Left colon (tissue), 2 donors: ENCODE measurements at regions not wholly inside any gene's neighbourhood (a gene's known extent, or its start where the extent isn't known, plus 50 kb on each side); places are given as distances from the start of the nearest gene placed in this dataset.
"Not testable (repeated sequence)": the region's sequence is repeated elsewhere in the genome, so short reads cannot be mapped to it uniquely, and the experiment has no call there.

ENCODE experiments used
- ATAC-seq: fragments of 200-7000 bp; cut with Tn5 transposase; one replicate; pipeline ENCODE4 v1.9.1; 2020; ENCODE audit warnings: mild to moderate bottlenecking, moderate library complexity
- DNase-seq, 2 donors: peaks; one replicate each; pipeline ENCODE4 v3.0.0-alpha.2; 2020
- intact Hi-C, 2 donors: fragments of 100-400 bp; cut with DNase I in 1 of 2; cut with micrococcal nuclease in 1 of 2; formaldehyde crosslinking; loops; one replicate each; pipeline versions ENCODE4 v1.11.2 to v1.14.0; 2022; cut with DNase I, micrococcal nuclease
- donor health status: DM: no; HTN: no; CAD: no.
- donor health status: DM: yes; HTN: yes; CAD: no.

DNA sequence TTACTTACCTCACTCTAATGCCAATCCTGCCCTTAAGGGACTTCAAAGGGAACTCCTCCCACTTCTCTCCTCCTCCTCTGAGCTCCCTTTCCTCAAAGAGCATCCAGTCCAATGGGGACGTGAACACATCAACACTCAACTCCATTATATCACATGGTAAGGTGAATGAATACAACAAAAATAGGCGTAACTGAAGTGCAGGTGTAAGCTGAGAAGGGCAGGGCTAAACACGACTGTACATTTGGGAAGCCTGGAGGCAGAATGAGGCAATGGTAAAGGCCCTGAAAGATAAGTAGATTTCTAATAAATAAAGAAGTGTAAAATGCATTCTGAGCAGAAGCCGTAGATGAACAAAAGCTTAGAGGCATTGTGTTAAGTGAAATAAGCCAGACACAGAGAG lies 226.1 kb upstream of the TRIB2 start:
- no peak for DNase-seq
- no peak for ATAC-seq
- intact Hi-C loops, result no loop called here

DNA sequence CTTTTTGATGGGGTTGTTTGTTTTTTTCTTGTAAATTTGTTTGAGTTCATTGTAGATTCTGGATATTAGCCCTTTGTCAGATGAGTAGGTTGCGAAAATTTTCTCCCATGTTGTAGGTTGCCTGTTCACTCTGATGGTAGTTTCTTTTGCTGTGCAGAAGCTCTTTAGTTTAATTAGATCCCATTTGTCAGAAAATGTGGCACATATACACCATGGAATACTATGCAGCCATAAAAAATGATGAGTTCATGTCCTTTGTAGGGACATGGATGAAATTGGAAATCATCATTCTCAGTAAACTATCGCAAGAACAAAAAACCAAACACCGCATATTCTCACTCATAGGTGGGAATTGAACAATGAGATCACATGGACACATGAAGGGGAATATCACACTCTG lies 224.4 kb upstream of the TRIB2 start:
- ATAC-seq, intact Hi-C loops, DNase-seq: not testable (repeated sequence)

DNA sequence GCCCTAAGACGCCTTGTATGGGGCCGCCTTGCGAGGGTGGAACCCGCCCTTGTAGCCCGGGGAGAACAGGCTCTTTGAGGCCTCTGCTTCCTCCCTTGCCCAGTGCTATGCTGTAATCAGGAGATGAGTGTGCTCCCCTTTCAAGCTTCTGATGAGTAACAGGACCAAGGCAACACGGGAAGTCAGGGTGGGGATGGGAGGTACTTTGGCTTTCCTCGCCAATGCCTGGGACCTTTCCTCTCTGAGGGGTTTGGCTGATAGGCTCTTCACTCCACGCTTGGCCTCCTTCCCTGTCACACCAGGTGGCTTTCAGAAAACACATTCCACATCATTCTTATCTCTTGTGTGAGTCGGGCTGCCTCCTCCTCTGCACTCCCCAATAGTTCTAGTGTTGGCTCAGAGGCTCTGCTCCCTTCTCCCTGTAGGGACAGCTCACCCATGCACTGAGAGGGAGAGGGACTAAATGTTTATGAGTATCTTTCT lies 223.7 kb upstream of the TRIB2 start:
- no peak for DNase-seq
- no peak for ATAC-seq
- intact Hi-C loops, result no loop called here

DNA sequence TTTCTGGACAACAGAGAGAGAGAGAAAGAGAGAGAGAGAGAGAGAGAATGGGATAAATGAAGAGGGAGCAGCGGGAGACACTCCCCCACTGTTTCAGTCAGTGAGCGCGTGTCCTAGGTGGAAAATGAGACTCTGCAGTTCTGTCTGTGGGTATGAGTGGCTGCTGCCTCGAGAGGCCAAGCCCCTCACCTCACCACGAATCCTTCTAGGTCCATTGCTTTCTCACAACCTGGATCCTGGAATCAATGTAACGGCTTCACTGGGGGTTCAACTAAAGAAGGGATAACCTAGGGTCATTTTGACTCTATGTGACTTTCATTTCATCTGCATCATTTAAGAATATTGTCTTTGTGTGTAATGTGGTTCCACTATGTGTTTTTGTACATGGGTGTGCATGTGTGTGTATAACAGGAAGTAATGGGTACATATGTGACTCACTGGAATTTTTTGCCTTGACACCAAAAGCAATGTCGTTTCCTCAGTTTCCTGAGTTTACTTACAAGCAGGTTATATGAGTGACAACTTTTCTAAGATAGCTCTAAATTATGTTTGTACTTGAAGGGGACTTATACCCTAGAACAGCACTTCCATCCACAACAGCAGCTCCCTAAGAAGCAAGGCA lies 221.4 kb upstream of the TRIB2 start:
- intact Hi-C loops, result no loop called here
- ATAC-seq (no peak), DNase-seq (no peak)

DNA sequence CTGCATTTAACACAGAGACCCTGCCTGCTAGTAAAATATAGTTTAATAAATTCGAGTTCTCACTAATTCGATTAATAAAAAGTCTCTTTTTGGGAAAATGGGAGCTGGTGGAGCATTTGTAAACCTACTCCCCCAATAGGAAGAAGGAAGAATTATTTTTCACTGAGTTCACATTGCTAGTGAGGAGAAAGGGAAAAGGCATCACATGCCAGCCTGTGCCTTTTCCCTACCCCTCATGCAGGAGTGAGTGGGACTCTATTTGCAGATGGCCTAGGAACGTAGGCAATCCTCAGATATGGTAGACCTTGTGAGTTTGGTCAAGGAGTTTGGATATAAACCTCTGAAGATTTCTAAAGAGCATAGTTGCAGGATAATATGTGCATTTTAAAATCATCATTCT lies 218.4 kb upstream of the TRIB2 start:
- ATAC-seq (no peak), DNase-seq (no peak)
- intact Hi-C loops, result no loop called here

DNA sequence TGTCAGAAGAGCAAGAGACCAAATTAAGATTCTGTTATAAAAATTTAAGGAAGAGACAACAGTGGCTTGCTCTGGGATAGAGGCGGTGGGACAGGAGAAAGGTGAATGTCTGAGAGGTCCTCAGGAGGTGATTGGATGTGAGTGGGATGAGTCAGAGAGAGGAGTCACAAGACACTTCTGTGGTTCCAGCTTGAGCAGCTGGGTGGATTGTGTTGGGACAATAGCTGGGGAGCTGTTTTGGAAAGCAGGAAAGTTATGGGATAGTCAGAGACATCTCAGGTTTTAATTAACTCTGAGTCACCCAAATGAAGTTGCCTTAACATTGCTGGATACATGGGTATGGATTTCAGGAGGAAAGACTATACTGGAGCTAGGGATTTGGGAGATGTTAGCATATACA lies 218.0 kb upstream of the TRIB2 start:
- ATAC-seq (no peak), DNase-seq (no peak)
- intact Hi-C loops, result no loop called here

DNA sequence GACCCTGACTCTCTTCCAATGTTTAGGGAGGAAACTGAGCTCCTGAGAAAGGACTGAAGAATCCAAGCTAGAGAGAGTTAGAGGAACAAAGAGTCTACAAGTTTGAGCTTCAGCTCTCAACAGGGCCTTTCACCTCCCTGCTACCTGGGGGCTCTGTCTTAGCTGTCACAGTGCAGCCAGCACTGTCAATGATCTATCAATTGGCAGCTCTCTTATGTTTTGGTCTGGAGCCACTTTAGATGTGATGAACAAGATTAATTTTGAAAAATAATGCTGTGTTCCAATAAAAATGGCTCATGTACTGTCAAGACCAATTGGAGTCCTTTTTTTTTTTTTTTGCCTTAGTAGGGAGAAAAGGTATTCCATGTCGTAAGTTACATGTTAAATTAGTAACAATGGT lies 215.8 kb upstream of the TRIB2 start:
- DNase-seq (no peak), ATAC-seq (no peak)
- intact Hi-C loops, result no loop called here

DNA sequence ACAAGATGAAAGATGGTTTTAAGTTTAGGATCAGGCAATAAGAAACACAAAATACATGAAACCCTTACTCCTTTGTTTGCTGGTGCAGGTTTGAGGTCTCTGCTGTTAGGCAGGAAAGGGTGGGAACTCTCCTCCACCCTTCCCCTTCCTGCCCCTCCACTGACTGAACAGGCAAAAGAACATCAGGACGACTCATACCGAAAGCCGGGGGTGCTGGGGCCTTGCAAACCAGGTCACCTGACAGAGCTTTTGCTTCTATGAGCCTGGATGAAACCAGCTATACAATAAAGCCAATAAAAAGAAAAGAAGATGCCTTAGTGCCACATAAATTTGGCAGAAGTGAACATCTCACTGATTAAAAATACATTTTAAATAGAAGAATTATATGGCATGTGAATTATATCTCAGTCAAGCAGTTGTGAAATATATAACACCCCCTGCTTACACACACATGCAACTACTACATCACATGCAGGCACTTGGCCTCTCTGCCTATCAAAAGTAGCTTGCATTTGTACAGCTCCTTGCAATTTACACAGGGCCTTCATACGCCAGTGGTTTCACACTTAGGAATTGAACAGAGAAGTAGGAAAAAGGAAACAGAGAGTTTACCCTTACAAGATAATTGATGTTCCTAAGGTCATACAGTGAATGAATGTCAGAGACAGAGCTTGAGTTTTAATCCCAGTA lies 215.1 kb upstream of the TRIB2 start:
- DNase-seq, result peak in 1 of 2 donors; percentile 20
- ATAC-seq, result no peak
- intact Hi-C loops, result no loop called here

DNA sequence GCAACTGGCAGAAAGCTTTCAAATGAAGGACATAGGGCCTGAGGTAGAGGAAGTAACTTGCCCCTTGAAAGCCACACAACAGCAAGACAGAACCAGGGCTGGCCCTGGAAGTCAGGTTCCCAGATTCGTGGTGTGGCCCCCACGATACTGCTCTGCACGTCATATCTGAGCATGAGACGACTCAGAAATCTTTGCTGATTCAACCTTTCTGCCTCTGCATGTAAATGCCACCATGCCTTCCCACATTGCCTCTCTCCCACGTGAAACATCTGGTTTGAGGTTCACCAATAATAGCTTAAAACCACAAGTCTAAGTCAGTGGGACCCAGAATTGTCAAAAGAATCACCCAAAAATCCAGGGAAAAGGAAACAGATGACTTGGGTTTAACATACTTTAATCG lies 214.0 kb upstream of the TRIB2 start:
- ATAC-seq, result no peak
- no peak for DNase-seq
- intact Hi-C loops, result no loop called here

DNA sequence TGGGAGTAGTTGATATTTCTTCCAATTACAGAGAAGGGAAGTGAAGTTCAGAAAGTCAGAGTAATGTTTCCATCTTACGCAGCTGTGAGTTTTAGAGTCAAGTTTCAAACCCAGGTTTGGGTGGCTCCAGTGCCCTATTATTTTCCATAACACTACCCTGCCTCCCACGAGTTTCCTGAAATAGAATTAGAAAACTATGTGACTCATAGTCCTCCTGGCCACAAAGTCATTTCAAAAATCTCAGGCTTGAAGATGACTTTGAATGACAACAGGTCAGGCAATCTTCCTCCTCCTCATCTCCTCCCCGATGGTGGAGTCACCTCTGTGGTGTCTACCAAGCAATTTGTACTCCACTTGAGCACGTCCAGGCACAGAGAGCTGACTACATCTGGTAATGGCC lies 212.3 kb upstream of the TRIB2 start:
- DNase-seq, result no peak
- no peak for ATAC-seq
- intact Hi-C loops, result no loop called here

DNA sequence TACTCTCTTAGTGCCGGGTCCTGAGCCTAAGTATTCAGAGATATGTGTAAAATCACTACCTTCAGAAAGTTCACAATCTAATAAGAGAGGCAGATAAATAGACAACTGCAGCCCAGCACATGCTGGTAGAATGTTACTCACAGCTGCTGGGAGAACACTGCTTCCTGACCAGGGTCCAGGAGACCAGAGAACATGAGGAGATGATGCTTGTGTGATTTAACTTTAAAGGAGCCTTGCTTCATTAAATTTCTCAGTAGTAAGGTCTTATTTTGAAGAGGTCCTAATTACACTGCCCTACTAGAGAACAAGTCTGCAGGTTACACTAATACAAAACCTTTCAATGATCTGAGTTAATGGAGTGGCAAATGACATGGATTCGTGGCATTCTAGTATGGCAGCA lies 209.9 kb upstream of the TRIB2 start:
- no peak for DNase-seq
- intact Hi-C loops, result no loop called here
- ATAC-seq, result no peak

DNA sequence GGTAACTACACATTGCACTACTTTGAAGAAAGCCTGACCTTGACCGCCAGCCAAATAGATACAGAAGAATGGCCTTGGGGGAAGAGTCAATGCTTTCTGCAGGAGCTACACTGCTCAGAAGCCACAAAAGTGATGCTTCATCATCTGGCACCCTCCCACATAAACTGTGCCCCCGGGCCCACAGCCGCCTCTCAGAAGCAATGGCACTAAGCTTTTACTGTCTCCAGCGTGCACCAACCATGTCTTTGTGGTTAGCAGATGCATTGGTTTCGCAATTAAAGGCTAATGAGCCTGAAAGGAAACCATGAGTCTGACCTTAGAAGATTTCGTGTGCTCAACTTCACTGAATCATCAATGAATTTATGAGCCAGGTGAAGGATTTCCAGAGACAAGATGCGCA lies 209.4 kb upstream of the TRIB2 start:
- no peak for ATAC-seq
- intact Hi-C loops, result no loop called here
- no peak for DNase-seq

DNA sequence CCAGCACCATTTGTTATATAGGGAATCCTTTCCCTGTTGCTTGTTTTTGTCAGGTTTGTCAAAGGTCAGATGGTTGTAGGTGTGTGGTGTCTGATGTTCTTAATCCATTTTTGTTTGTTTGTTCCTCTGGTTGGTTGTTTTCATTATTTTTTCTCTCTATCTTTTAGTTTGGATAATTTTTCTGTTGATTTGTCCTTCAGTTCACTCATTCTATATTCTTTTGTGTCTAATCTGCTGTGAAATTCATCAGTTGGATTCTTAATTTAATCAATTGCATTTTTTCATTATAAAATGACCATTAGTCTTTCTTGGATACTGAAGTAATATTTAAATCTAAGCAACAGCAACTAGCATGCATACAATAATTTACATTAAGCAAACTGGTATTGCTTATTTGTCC lies 206.7 kb upstream of the TRIB2 start:
- intact Hi-C loops, result no loop called here
- no peak for ATAC-seq

DNA sequence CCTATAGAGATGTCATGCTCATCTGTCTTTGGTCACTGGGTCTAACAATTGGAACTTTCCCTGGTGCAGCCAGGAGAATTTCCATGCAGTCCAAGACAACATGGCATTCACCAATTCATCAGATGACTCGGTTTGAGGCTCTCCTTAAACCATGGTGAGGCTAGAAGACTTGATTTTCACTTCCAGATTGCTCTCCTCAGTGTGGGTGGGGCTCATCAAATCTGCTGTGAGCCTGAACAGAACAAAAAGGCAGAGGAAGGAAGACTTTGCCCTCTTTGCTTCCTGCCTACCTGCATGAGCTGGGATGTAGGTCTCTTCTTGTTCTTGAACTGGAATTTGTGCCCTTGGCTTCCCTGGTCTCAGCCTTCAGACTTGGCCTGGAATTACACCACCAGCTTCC lies 203.4 kb upstream of the TRIB2 start:
- DNase-seq (no peak), ATAC-seq (no peak)
- intact Hi-C loops, result no loop called here

More for the DNA sequence above, 206.7 kb upstream of the TRIB2 start:
- no peak for DNase-seq

DNA sequence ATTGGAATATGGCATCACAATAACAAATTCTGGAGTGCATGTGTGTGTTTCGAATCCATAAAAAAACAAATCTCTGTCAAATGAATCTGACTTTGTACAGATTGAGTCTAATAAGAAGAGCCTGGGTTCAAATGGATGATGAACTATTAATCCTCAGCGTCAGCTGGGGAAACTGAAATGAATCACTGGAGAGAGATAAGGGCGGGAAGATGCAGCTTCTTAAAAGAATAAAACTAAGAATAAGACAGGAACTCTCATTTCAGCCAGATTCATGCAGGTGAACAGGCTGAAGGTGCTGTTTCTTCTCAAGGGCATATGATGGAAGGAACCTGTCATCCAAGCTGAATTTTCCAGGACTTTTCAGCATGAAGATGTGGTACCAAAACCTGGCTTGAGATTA lies 202.6 kb upstream of the TRIB2 start:
- DNase-seq (no peak), ATAC-seq (no peak)
- intact Hi-C loops, result no loop called here

DNA sequence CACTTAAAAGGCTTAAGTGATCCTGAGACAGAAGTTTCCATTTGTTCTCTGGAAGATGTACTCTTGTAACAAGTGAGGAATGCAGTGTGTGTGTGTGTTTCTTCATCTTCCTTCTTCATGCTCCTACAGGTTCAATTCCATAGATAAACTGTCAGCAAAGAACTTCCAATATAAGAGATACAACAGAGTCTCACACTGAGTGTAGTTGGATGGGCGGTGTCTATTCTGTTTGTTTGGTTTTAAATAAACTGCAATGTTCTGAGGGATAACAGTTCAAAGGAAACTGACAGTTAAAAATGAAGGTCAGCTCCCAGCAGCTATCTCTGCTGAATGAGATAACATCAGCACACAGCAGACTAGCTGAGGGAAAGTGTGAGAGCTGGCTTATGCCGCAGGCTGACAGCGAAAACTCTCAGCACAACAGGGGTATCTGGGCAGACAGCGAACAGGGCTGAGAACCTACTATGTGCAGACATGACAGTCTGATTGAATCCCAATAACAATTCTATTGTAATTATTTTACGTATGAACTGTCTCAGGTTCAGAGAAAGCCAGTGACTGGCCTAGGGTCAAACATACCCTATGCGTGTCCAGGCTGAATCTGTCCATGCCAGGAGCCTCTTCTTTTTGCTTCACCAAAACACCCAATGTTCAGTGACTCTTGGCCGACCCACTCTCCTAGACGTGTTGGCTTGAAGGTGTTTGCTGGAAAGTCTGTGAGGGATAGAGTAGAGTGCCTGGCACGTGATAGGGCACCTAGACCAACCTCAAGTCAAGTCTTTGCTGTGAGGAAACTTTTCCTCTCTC lies 201.9 kb upstream of the TRIB2 start:
- ATAC-seq (no peak), DNase-seq (no peak)
- intact Hi-C loops, result no loop called here

DNA sequence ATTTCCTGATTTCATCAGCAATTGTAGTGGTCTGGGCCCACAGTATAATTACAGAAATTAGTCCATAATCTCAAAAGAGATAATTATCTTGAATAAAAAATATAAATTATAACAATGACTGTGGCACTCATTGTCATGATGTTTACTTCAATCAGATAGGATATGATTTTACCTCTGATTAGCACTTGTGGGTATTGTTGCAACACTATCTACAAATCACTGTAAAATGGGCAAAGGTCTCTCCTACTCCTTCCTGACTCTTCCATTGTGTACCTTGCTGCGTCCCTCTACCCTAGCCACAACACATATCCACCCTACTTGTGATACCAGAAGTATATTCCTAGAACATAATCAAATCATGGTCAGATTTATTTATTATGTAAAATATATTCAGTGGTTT lies 200.9 kb upstream of the TRIB2 start:
- ATAC-seq (no peak), DNase-seq (no peak)
- intact Hi-C loops, result no loop called here

DNA sequence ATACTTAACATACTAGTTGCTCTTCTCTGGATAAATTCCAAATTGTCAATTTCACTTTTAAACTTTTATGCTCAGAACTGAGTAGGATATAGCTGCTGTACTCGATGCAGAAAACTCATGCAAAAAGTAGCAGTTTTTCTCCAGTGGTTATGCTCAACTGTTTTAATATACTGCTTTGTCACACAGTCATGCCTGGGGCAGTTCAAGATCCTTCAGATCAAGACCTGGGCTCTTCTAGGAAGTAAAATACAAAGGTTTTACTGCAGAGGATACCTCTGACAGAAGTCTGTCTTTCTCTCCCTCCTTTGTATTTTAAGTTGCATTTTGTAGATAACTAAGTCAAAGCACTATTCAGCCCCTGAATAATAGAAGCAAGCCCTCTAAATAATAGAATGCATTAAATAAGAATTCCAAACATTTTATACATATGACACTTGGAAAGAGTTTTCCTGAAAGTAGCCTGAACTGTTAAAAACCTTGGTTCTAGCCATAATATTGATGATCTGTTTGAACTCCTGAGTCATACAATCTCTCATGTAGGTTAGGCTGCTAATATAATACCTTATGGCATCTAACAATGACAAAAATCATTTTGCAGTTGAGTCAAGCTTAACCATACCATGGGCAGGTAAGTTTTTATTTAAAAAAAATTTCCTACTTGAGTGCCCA lies 183.3 kb upstream of the TRIB2 start:
- intact Hi-C loops, result no loop called here
- ATAC-seq, result no peak
- DNase-seq, result no peak

DNA sequence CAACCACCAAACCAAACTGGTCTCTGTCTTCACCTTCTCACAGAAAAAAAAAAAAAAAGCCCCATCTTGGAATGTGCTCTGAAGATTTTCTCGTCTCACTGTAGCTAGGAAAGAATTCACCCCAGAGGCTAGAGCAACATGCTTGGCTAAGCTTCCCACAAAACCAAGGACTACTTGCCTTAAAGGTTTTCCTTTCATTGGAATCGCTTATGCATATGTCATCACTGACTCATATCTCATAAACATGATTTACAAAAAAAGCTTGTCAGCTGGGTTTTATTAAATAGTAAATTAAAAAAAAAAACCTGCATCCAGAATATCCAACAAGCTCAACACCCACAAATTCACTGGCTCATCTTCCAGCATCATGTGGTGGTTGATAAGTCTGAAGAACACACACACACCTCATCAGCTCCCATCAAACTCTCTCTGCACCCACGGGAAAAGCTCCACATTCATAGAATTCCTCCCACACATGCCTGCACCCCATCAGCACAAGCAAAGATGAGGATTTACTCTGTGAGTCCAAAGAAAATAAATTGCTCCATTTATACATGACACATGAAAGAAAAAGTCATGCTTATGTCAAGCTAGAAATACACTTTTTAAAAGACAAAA lies 182.0 kb upstream of the TRIB2 start:
- no peak for ATAC-seq
- DNase-seq, result no peak
- intact Hi-C loops, result no loop called here
